GM19035 (cell line): ENCODE measurements at regions not wholly inside any gene's neighbourhood (a gene's known extent, or its start where the extent isn't known, plus 50 kb on each side); places are given as distances from the start of the nearest gene placed in this dataset.

Experiments used
- ATAC-seq: cut with Tn5 transposase; IDR thresholded peaks from one replicate; pipeline ENCODE4 v1.9.1; 2021; ENCODE audit not compliant: unreplicated experiment

DNA sequence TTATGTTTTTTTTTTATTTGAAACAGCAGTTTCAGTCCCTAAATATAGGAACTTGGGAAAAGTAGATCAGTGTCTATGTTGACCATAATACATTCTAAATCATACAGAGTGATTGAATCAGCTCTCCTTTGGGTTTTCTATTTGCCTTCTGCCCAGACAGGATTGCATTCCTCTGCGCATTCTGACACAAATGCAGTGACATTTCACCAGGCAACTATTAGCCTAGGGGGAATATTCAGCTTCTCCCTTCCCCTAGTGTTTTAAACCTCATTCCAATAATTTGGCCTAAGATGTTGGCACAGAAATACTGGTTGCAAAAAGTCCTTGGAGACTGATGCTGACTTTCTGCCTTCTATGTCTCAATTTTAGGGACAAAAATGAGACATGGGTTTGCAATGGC is 172.8 kb downstream of the PTGER3 start:
- ATAC-seq: no peak

DNA sequence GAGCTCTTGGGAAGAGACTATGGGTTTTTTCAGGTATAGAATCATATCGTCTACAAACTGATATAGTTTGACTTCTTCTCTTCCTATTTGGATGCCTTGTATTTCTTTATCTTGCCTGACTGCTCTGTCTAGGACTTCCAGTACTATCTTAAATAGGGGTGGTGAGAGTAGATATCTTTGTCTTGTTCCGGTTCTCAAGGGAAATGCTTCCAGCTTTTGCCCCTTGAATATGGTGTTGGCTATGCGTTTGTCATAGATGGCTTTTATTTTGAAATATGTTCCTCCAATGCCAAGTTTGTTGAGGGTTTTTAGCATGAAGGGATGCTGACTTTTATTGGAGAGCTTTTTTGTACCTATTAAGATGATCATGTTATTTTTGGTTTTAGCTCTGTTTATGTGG is 170.3 kb downstream of the PTGER3 start:
- ATAC-seq: no peak

DNA sequence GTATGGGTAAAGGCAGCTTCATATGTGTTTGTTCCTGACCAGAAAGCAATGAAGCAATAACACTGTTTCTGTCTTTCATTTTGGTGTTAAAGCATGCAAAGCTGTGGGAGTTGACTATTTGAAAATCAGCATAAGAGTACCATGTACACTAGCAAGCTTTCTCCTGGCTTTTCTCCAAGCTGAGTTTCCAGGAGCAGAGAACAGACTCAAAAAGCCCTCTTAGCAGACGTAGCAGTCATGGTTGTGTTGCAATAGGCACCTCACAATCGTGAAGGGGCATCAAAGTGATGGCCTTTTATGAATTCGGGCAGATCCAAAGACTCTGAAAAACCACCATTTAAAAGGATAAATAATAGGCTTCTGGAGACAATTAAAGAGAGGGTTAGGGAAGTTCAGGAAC is 159.7 kb downstream of the PTGER3 start:
- no peak for ATAC-seq

DNA sequence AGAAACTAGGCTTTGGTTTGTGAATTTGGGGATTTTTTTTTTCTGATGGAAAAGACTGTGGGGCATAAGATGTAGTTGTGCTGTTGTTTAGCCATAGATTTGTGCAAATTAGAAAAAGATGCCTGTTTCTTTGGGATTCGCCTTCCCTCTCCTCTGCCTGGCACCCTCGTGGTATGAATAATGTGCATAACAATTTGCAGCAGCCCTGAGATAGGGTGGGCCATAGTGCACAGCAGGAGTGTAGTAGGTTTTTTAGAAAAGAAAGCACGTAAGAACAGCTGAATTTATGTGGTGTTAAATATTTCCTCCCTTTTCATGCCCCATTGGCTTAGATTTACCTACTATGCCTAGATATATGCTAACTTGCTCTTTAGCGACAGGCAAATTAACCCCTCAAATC is 158.9 kb downstream of the PTGER3 start:
- no peak for ATAC-seq

DNA sequence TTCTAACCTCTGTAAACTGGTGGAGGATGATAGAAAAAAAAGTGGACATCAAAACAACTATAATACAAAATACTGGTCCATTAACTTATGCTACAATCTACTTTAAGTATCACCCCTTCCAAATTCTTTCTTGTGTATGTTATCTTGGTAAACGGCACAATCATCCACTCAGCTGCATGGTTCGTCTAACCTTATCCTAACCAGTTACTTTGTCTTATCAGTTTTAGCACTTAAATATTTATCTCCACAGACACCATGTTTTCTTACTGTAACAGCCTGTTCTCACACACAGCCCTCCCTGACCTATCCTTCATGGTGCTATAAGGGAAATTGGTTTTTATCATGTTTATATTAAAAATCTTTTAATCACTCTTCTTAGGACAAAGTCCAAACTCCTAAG is 157.2 kb downstream of the PTGER3 start:
- no peak for ATAC-seq

DNA sequence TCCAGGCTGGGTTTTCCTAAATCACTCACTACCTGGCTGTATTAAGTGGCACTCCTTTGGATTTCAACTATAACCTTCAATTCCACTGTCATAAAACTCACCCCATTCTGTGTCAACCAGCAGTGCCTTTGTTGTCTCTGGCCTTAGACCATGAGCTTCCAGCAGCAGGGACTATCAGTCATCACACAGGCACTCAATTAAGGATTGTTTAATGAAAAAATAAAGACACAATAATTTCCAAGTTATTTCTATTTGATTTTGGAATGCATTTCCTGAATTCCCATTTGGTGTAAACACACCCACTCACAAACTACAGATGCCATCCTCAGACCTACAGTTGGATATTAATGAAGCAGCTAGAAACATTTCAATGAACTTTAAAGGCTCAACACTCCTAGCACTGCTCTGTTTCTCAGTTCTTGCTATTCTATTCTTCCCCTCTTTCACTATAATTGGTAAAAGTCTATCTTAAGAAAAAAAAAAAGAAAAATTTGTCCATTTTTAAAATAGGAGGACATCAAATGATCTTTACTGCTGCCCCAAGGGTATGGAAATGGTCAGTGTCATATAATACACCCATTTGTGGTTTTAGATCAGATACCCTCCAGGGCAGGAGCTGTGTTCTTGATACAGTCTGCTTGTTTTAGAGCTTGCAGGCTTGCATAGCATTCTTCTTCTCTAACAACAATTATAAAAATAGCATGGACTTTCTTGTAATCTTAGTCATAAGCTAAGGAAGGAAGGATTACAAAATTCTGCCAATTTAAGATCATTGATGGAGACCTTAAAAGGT is 156.4 kb downstream of the PTGER3 start:
- no peak for ATAC-seq

DNA sequence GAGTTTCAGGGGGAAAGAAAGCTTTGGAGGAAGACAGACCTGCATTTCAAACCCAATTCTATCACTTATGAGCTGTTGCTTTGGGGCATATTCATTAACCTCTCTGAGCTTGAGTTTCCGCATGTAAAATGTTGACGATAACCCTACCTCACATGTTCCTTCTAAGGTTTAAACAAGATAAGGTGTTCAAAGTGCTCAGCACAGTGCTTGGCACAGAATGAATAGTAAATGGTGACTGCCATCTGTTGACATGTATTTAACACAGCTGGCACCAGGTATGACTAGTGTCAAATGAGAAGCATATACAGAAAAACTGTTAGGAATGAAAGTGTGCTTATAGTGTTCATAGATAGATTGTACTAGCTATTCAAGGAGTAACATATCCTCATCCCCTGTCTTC is 155.5 kb downstream of the PTGER3 start:
- ATAC-seq: no peak

DNA sequence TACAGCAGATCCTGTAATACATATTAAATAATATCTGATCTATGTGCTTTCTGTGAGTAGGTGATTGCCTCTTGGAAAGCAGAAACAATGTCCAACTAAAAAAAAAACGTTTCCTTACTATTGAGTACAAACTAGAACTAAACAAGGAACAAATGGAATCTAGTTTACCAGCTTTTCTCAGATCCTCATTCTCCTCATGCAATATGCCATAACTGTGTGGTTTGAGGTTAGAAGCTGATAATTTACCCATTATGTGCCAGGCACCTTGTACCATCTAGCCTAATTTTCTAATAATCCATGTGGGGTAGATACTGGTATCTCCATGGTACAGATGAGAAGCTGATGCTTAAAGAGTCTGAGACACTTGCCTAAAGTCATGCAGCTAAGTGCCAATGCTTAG is 154.7 kb downstream of the PTGER3 start:
- no peak for ATAC-seq

DNA sequence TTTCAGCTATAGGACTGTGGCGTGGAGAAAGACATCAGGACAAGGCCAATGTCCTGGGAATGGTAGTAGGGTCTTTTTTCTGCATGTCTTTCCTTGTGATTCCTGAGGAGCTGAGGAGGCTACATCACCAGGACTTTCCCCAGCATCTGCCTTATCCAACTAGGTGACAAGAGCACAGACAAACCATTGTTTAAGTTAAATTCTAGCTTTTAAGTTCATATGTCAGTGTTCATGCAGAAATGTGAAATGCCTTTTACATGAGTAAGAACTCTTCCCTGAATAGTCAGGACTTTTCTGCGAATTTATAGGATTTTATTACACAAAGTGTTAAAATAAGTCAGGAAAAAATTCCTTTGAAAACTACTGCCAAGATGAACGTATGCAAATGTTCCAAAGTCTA is 154.2 kb downstream of the PTGER3 start:
- no peak for ATAC-seq

DNA sequence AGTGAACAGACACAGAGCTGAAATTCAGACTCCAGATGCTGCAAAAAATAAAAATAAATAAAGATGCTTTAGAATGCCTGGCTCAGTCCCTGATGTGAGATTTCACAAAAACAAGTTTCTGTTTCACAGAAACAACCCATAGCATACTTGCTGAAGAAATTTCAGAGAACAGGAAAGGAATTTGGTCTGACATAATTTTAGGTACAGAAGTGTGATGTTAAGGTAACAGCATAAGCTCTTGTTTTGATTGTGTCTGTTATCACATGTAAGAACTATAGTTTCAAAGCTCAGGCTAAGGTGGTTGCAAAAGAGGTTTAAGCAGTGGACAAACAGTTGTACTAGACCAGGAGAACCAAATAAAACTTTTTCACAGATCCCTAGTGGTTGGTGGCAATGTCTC is 152.1 kb downstream of the PTGER3 start:
- ATAC-seq: no peak

DNA sequence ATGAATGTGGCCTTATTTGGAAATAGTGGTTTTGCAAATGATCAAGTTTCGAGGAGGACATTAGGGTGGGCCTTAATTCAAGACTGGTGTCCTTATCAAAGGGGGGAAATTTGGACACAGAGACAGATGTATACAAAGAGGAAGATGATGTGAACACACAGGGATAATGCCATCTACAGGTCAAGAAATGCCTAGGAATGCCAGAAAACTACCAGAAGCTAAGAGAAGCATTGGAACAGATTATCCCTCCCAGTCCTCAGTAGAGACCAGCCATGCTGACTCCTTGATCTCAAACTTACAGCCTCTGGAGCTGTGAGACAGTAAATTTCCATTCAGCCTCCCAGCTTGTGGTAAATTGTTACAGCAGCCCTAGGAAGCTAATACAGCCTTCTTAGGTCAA is 151.4 kb downstream of the PTGER3 start:
- ATAC-seq: no peak

DNA sequence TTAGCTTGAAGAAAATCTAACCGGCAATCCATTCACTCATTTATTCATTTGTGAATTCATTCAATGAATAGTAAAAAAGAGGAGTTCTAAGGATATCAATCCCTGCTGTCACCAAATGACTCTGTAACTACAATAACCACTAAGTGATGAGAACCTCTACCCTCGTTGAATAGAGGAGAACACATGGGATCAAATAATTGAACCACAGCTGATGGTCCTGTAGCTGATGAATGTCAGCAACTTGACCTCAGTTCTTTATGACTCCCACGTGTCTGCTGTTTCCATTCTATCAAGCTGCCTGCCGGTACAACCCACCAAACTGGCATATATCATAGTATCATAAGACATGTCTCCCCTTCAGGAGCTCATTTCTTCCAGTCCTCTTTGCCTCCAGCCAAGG is 150.3 kb downstream of the PTGER3 start:
- ATAC-seq: no peak

DNA sequence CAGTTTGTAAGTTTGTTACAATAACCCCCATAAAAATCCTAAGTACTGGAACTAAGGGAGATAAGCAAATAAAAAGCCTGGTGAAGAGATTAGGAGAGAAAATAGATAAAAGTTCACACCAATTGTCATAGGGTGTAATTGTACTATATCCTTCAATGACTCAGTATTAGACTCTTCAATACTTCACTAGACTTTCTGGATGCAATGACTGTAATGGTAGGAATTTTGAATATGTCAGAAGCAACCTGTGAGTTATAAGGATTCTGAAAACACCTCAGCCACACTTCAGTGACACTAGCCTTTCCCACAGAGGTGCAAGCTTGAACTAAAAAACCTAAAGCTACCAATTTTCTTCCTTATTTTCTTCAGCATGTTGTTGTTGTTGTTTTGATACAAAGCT is 147.9 kb downstream of the PTGER3 start:
- no peak for ATAC-seq

DNA sequence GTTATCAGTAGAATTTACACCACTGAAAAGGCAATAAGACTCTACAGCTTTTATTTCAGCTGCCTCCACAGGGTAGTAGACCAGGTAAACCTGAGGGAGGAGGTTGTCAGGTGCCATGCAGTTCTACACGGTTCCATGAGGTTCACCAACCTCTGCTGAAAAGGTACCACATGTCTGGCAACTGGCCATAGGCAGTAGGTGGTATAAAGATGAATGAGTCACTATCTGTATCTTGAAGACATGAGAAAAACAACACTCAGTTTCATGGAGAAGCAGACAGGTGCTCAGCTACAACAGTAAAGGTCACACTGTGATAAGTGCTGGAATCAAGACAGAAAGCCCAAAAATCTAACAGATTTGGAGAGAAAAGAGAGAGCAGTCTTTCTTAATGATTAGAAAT is 145.4 kb downstream of the PTGER3 start:
- no peak for ATAC-seq

DNA sequence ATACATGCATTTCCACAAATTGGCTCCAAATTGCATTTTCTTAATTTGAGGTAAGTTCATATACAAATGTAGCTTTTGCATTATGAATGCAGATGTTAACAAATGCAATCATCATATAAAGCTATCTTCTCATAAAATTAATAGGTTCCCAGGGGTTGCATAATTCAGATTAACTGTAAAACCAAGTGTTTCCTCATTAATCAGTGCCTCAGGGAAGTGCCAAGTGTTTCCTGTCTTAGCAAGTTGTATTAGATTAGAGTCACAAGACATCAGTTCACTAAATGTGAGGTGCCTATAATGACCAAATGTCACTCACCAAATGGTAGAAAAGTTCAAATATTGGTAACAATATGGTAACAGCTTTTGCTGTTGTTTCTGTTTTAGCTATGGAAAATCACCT is 140.8 kb downstream of the PTGER3 start:
- no peak for ATAC-seq

DNA sequence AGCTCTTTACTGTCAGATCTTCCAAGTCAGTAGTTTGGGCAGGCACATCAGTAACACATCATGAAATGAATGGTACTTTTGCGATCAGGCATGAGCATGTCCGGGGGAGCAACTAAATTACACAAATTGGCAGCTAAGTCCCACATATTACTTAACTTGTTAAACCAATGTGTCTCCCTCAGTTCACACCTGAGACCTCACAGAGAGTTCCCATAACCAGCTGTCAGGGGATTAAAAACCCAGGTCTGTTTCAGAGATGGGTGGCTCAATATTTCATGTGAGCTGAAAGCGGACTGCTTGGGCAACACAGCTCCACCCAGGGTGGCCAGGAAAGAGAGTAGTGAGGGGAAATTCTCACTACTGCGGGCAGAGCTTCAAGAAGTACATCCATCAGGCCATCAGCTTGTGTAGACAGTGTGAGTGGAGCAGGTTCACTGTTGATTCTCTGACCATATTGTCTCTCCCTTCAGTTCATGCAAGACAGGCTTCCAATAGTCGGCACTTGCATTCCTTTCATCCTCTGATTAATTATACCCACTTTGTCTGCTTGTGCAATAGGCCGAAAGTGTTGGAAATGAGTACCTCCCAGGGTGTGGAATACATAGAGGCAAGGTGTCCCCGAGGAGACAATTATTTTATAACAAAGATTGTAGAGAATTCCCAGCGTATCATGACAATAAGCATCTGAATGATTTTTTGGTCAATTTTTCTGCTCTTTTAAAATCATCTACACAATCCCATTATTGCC is 139.9 kb downstream of the PTGER3 start:
- ATAC-seq: no peak

DNA sequence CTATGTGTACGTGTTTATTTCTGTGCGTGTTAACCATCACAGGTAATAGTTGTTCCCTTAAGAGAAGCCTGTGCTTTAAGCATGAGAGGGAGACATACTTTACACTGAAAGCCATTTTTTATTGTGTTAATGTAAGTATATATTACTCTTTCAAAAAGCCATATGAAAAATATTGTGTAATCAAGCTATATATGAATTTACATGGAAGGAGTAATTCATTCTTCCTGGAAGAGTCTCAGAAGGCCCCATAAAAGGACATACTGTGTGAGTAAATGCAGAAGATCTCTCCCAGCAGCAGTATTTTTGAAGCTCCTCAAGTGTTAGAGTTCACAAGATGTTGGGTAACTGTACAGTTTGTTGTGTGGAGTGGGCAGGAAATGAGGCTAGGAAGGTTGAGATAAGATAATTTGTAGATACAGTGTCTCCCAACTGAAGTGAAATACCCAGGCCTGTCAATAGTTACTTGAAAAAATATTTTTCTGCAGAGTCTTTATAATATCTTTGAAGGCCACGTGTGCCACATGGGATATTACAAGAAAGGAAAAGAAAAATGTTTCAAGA is 138.3 kb downstream of the PTGER3 start:
- no peak for ATAC-seq

DNA sequence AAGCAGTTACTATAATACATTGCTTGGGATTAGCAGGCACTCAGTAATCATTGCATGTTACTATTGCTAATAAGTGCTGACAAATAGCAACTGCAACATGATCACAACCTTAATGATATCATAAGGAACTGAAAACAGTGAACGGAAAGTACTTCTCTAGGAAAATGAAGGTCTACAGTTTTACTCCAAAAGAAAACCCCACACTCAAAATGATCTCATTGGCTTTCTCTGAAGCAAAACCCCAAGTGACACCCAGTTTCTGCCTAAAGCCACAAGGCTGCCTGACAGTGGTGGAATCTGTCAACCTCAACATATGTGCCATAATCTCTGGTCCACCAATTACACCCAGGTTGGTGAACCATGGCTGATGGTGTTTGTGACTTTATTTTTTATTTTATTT is 137.6 kb downstream of the PTGER3 start:
- ATAC-seq: no peak

DNA sequence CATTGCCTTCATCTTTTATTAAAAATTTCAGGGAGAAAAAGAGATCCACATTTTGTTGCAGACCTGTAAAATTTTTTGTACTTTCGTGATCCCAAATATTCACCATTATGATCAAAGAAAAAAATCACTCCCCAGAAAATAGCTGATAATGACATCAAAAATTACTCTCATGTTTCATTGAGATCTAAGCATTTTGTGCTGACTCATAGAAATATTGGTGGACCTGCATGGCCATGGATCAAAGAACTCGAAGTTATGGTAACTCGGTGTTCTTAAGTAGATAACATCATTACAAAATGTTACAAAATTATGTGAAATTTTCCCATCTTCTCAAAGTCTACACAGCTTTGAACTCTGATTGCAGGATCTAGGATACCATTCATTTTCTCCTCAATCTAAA is 135.8 kb downstream of the PTGER3 start:
- no peak for ATAC-seq

DNA sequence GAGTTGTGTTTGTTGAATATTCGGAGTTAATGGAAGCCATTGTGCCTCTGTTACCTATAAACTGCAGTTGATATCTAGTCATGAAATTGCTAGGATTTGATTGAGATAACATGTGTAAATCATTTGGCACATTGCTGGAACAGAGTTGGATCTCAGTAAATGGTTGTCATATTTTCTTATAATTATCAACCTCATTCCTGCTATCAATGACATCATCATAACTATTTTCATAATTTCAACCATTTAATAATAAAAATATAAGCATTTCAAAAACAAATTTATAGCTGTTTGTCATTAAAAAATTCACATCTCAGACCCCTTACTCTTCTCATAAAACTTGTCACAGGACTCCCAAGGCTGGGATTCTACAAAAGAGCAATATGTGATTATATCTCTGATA is 133.4 kb downstream of the PTGER3 start:
- ATAC-seq: no peak

DNA sequence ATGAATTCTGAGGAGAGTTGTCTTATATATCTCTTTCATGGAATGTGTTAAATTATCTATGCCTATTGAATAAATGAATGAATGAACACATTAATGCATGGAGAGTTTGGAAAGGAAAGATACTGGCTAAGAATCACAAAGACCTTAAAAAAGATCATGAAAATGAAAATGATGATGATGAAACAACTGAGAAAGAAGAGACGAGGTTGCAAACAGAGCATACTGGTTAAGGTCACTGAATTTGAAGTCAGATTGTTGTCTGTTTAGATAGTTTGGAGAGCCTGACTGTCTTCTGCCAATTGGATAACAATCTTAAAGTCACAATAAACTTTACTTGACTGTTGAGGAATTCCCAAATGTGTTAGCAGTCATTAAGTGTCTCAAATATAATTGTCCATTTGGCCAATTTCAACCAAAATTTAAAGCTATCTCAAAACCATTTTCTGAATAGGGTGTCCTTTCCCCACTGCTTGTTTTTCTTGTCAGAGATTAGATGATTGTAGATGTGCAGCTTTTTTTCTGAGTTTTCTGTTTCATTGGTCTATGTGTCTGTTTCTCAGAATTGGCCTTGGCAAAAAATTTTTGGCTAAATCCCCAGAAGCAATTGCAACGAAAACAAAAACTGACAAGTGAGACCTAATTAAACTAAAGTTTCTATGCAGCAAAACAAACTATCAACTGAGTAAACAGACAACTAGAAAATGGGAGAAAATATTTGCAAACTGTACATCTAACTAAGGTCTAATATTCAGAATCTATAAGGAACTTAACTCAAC is 132.2 kb downstream of the PTGER3 start:
- ATAC-seq: no peak

DNA sequence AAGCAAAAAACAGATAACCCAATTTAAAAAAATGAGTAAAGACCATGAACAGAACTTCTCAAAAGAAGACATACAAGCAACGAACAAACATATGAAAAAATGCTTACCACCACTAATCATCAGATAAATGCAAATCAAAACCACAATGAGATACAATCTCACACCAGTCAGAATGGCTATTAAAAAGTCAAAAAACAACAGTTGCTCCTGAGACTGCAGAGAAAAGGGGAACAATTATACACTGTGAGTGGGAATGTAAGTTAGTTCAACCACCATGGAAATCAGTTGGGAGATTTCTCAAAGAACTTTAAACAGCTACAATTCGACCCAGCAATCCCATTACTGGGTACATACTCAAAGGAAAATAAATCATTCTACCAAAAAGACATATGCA is 131.6 kb downstream of the PTGER3 start:
- no peak for ATAC-seq
